NCI-H82 treated with DMSO at 0.1 percent for 48 hours (cell line): ENCODE measurements at regions not wholly inside any gene's neighbourhood (a gene's known extent, or its start where the extent isn't known, plus 50 kb on each side); places are given as distances from the start of the nearest gene placed in this dataset.
A peak's percentile ranks its signal among the peaks of the same experiment; 100 is the strongest.
"Not testable (repeated sequence)": the region's sequence is repeated elsewhere in the genome, so short reads cannot be mapped to it uniquely, and the experiment has no call there.

ENCODE experiments used
- DNase-seq: peaks from one replicate; lab custom pipeline; 2025; ENCODE audit not compliant: unreplicated experiment; lab: John Stamatoyannopoulos, UW

GRCh38 chrX:125193921-125194320 lies 125.8 kb upstream of the TEX13C start:
- no peak for DNase-seq

- DNase-seq = peak; percentile 38
Measured at GRCh38 chrX:125198546-125198945, 121.1 kb upstream of the TEX13C start.

DNA sequence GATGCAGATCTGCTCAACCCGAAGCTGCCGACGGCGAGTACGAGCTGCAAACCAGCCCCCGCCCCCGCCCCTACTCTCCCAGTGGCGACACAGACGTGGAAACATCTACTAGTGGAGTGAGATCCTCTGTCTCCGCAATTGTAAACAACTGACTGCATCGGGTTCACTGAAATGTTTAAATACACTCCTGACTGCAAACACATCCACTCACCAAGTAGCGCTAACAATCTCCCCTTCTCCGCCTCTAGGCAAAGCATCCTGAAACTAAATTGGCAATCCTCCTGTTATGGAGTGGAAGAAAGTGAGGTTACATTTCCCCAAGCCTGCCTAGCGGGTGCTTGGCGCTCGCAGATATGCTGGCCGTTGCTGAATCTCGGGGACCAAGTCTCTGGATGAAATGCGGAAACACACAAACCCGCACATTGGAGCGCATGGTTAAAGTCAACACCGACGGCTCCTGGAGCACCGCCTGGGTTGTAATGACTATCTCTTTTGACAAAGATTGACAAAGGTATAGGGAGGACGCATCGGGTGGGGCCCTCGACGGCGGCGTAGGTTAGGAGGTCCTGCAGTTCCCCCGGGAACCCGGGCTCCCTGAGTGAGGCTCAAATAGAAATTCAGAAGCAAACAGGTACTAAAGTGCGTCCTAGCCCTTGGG lies 117.0 kb upstream of the TEX13C start:
- DNase-seq = no peak

- no peak for DNase-seq
Measured at GRCh38 chrX:125203365-125203736, 116.3 kb upstream of the TEX13C start.

DNA sequence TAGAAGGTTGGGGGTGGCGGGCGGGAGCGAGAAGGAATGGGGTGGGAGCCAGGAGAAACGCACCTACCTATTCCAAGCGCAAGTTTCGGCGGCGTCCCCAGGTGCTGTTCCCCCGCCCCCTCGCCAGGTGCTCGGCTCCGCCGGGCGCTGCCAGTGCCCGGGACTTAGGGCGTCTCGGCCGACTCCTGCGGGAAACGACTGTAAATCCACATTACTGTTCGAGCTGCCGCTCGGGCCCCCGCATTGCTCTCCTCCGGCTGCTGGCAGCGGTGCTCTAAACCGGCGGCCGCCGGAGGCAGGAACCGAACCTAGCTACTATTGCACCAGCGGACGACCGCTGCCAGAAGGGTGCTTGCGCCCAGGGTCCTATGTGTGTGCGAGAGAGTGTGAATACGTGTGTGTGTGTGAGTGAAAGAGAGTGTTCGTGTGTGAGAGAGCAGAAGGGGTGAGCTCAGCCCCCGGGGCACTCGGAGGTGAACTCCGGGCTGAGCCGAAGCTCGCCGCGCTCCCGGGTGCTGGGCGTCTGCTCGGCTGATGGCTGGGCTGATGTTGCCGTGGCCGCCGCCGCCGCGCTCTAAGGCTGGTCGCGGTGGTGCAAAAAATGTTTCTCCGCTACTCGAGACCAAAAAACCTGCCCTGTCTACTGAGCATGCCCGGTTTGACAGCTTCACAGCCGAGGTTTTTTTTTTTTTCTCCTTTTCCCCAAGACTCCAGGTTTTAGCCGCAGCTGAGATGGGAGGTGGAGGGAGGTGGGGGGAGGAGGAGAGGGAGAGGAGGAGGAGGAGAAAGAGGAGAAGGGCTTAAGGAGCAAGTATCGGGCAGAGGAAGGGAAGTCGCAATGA lies 115.7 kb upstream of the TEX13C start:
- DNase-seq = peak; percentile 75

DNA sequence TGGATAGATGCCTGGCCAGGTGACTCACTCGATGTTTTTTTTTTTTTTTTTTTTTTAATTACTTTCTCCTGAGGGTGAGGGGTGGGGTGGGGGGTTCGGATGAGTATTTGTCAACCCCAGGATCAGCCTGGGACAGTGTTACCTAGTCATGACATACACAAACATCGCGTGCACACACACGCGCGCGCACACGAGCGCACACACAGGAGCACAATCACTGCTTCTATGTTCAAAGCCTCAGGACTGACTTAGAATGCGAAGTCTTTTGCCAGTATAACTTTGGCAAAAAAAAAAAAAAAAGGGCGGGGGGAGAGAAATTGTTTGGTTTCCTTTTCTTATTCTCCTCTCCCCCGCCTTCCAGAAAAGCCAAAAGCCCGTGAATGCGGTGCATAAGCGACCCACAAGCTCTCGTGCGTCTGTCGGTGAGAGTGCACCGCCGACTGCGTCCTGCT lies 115.0 kb upstream of the TEX13C start:
- DNase-seq = no peak

- no peak for DNase-seq
Measured at GRCh38 chrX:125205133-125205917, 114.3 kb upstream of the TEX13C start.

- DNase-seq = no peak
Measured at GRCh38 chrX:125205918-125206665, 113.6 kb upstream of the TEX13C start.

DNA sequence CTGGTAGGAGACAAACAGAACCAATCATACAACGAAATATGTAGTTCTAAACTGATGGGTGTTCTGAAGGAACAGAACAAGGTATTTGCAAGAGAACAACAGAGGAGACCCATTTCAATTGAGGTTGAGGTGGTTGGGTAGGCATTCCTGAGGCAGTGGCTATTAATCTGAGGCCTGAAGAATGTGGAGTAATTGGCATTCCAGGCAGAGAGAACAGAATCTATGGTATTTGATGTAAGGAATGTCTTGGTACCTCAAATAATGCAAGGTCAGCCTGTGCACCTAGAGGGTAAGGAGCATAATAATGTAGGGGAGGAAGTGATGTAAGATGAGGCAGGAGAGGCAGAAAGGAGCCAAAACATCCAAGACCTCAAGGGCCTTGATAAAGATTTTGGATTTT lies 109.5 kb upstream of the TEX13C start:
- no peak for DNase-seq

DNA sequence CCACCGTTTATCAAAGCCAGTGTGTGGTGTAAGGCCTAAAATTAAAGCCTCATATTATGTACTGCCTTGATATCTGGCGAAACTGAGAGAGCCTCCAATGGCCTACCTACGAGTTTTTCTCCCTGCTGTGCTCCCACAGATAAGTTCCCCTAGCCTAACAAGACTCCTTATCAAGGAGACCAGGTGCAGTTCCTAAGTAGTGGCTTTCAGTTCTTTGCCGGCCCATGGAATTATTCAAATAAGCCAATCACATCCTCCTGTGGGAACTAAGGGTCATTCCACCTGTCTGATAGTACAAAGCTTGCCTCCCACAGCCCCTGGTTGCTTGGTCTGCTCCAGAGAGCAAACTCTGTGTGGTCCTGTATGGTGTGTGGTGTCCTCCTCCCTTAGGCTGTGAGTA lies 99.8 kb upstream of the TEX13C start:
- DNase-seq = no peak

GRCh38 chrX:125236955-125237354 lies 82.7 kb upstream of the TEX13C start:
- no peak for DNase-seq

DNA sequence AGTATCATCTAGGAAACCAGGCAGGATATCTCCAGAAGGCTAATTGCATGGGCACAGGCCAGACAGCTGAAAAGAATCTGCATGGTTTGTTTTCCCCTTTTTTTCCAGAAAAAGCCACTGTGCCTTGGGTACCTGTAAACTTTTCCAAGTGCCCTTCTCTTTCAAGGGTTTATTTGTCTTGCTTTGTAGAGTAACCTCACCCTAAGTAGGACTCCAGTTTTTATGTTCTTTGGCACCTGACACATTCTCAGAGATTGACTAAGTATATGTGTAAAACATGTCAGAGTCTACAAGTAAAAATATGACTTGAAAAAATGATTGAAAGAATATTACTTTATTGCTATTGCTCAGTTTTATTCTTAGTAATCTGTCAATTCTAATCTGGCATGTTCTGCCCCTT lies 70.7 kb upstream of the TEX13C start:
- DNase-seq = no peak

- not testable (repeated sequence) for DNase-seq
Measured at GRCh38 chrX:125255759-125256158, 63.9 kb upstream of the TEX13C start.

GRCh38 chrX:125262836-125263235 lies 56.8 kb upstream of the TEX13C start:
- DNase-seq = no peak

DNA sequence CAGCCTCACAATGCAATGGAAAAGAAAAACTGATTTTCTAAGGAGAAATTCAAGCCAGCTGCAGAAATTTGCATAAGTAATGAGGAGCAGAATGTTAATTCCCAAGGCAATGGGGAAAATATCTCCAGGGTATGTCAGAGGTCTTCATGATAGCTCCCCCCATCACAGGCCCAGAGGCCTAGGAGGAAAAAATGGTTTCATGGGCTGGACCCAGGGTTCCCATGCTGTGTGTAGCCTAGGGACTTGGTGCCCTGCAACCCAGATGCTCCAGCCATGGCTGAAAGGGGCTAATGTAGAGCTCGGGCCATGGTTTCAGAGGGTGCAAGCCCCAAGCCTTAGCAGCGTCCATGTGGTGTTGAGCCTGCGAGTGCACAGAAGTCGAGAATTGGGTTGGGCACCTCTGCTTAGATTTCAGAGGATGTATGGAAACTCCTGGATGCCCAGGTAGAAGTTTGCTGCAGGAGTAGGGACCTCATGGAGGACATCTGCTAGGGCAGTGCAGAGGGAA lies 53.5 kb upstream of the TEX13C start:
- DNase-seq = no peak
